ENCODE measurements at regions not wholly inside any gene's neighbourhood (a gene's known extent, or its start where the extent isn't known, plus 50 kb on each side); places are given as distances from the start of the nearest gene placed in this dataset.
"Not testable (repeated sequence)": the region's sequence is repeated elsewhere in the genome, so short reads cannot be mapped to it uniquely, and the experiment has no call there.

GRCh38 chrX:5305452-5305851, 923.2 kb downstream of the NLGN4X start:
- intact Hi-C loops (cut with DNase I; ENCODE audit: low total_unique reads) = no loop called here
- DNase-seq (ENCODE audit: low spot score in 2 of 2) = no peak
- 47 to 61% methylated on average over 6 of the region's 6 CpGs for WGBS, 2 donors
- H3K4me3 ChIP-seq (ENCODE audit: low read depth, poor library complexity, severe bottlenecking) = no peak overlapping the region
- TF ChIP-seq CTCF (IDR thresholded peaks at IDR 0.05) = no peak
- no peak for TF ChIP-seq POLR2A (IDR thresholded peaks at IDR 0.05)

GRCh38 chrX:5295004-5295403, 933.7 kb downstream of the NLGN4X start:
- no peak overlapping the region for H3K4me3 ChIP-seq (ENCODE audit: low read depth, poor library complexity, severe bottlenecking)
- intact Hi-C loops (cut with DNase I; ENCODE audit: low total_unique reads) = no loop called here
- WGBS, 2 donors = 91 to 92% methylated on average over 6 of the region's 6 CpGs

GRCh38 chrX:5290635-5291034, 938.0 kb downstream of the NLGN4X start:
- intact Hi-C loops (cut with DNase I; ENCODE audit: low total_unique reads) = no loop called here
- TF ChIP-seq POLR2A (IDR thresholded peaks at IDR 0.05) (no peak), CTCF (IDR thresholded peaks at IDR 0.05) (no peak)
- no peak for DNase-seq (ENCODE audit: low spot score in 2 of 2)
- no peak overlapping the region for H3K4me3 ChIP-seq (ENCODE audit: low read depth, poor library complexity, severe bottlenecking)
- 31 to 64% methylated on average over 5 of the region's 5 CpGs for WGBS, 2 donors

More at GRCh38 chrX:5295004-5295403, 933.7 kb downstream of the NLGN4X start:
- no peak for DNase-seq (ENCODE audit: low spot score in 2 of 2)
- no peak for TF ChIP-seq POLR2A (IDR thresholded peaks at IDR 0.05)
- TF ChIP-seq CTCF (IDR thresholded peaks at IDR 0.05) = no peak

GRCh38 chrX:5289949-5290348, 938.7 kb downstream of the NLGN4X start:
- DNase-seq (ENCODE audit: low spot score in 2 of 2); H3K4me3 ChIP-seq (ENCODE audit: low read depth, poor library complexity, severe bottlenecking); intact Hi-C loops (cut with DNase I; ENCODE audit: low total_unique reads): not testable (repeated sequence)
- 77 to 86% methylated on average over 1 of the region's 1 CpG for WGBS, 2 donors

GRCh38 chrX:5278908-5279307, 949.8 kb downstream of the NLGN4X start:
- no peak for TF ChIP-seq POLR2A (IDR thresholded peaks at IDR 0.05)
- TF ChIP-seq CTCF (IDR thresholded peaks at IDR 0.05) = no peak
- 90 to 93% methylated on average over 2 of the region's 2 CpGs for WGBS, 2 donors
- H3K4me3 ChIP-seq (ENCODE audit: low read depth, poor library complexity, severe bottlenecking) = no peak overlapping the region
- intact Hi-C loops (cut with DNase I; ENCODE audit: low total_unique reads) = no loop called here
- no peak for DNase-seq (ENCODE audit: low spot score in 2 of 2)

- intact Hi-C loops (cut with DNase I; ENCODE audit: low total_unique reads) = no loop called here
- DNase-seq (ENCODE audit: low spot score in 2 of 2) = no peak
- no peak overlapping the region for H3K4me3 ChIP-seq (ENCODE audit: low read depth, poor library complexity, severe bottlenecking)
- 66 to 67% methylated on average over 3 of the region's 3 CpGs for WGBS, 2 donors
- no peak for TF ChIP-seq CTCF (IDR thresholded peaks at IDR 0.05)
- no peak for TF ChIP-seq POLR2A (IDR thresholded peaks at IDR 0.05)
Measured at GRCh38 chrX:5265324-5265850, 963.3 kb downstream of the NLGN4X start.

Measured in lower leg skin (tissue), 4 donors.